Uterus (tissue), 2 donors: ENCODE measurements at regions not wholly inside any gene's neighbourhood (a gene's known extent, or its start where the extent isn't known, plus 50 kb on each side); places are given as distances from the start of the nearest gene placed in this dataset.

Experiments
- POLR2A ChIP-seq, 2 donors: fragments of 450-650 bp; IDR thresholded peaks; one replicate each; pipeline ENCODE4 v1.6.1; 2016; ENCODE audit warnings: antibody characterized with exemption in 2 of 2, mild to moderate bottlenecking in 1 of 2, moderate library complexity in 1 of 2
- TF ChIP-seq, protein P1 (sequence below), 4 experiments: fragments of 200-600 bp in 2 of 4; fragments of 450-650 bp in 2 of 4; sonication (generic) in 2 of 4; IDR thresholded peaks; one replicate each; pipeline ENCODE4 v1.5.1; 2016 to 2019; ENCODE audit warnings: antibody characterized with exemption in 4 of 4, mild to moderate bottlenecking in 2 of 4, moderate library complexity in 1 of 4

DNA sequence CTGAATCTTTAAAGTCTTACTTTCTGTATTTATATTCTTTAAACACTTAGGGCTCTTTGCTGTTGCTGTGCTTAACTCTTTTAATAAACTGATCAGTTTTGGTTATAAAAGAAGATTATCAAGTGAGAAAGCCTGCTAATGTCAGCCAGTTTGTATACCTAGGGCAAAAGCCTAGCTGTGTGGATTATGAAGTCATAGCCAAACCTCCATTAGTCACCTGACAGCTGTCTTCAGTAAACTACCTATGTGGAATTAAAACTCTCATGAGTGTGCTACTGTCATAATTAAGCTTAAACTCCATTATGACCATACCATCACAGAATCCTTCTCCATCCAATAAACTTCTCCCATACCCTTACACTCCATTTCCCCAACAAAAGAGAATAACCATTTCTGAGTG lies 762.7 kb downstream of the NTRK3 start:
- TF ChIP-seq, protein P1, sequence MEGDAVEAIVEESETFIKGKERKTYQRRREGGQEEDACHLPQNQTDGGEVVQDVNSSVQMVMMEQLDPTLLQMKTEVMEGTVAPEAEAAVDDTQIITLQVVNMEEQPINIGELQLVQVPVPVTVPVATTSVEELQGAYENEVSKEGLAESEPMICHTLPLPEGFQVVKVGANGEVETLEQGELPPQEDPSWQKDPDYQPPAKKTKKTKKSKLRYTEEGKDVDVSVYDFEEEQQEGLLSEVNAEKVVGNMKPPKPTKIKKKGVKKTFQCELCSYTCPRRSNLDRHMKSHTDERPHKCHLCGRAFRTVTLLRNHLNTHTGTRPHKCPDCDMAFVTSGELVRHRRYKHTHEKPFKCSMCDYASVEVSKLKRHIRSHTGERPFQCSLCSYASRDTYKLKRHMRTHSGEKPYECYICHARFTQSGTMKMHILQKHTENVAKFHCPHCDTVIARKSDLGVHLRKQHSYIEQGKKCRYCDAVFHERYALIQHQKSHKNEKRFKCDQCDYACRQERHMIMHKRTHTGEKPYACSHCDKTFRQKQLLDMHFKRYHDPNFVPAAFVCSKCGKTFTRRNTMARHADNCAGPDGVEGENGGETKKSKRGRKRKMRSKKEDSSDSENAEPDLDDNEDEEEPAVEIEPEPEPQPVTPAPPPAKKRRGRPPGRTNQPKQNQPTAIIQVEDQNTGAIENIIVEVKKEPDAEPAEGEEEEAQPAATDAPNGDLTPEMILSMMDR (IDR thresholded peaks at IDR 0.05): no peak
- TF ChIP-seq POLR2A (IDR thresholded peaks at IDR 0.05): no peak
